Muscle of back (tissue), 3 donors: ENCODE measurements at regions not wholly inside any gene's neighbourhood (a gene's known extent, or its start where the extent isn't known, plus 50 kb on each side); places are given as distances from the start of the nearest gene placed in this dataset.
"Not testable (repeated sequence)": the region's sequence is repeated elsewhere in the genome, so short reads cannot be mapped to it uniquely, and the experiment has no call there.

ENCODE experiments used
- DNase-seq, 3 donors: peaks; one replicate each; pipeline versions ENCODE4 v3.0.0 to v3.0.0-alpha.2; 2013

- DNase-seq: not testable (repeated sequence)
Observed at GRCh38 chr9:25045469-25045868, 499.8 kb upstream of the IZUMO3 start.

GRCh38 chr9:25029743-25030142, 484.0 kb upstream of the IZUMO3 start:
- peak in 1 of 3 donors; percentile 1 for DNase-seq

GRCh38 chr9:25025686-25026085, 480.0 kb upstream of the IZUMO3 start:
- no peak for DNase-seq

GRCh38 chr9:25025156-25025555, 479.5 kb upstream of the IZUMO3 start:
- DNase-seq: no peak

- no peak for DNase-seq
Observed at GRCh38 chr9:25017779-25018178, 472.1 kb upstream of the IZUMO3 start.

GRCh38 chr9:25010027-25010662, 464.4 kb upstream of the IZUMO3 start:
- DNase-seq: no peak

GRCh38 chr9:25003686-25004085, 458.0 kb upstream of the IZUMO3 start:
- no peak for DNase-seq

GRCh38 chr9:24986331-24986730, 440.6 kb upstream of the IZUMO3 start:
- peak in 1 of 3 donors; percentile 15 for DNase-seq

- DNase-seq: not testable (repeated sequence)
Observed at GRCh38 chr9:24970780-24971179, 425.1 kb upstream of the IZUMO3 start.

- DNase-seq: peak in 1 of 3 donors; percentile 6
Observed at GRCh38 chr9:24961762-24962161, 416.1 kb upstream of the IZUMO3 start.

GRCh38 chr9:24953070-24953469, 407.4 kb upstream of the IZUMO3 start:
- DNase-seq: no peak

GRCh38 chr9:24939109-24939850, 393.6 kb upstream of the IZUMO3 start:
- no peak for DNase-seq

- DNase-seq: no peak
Observed at GRCh38 chr9:24936117-24936516, 390.4 kb upstream of the IZUMO3 start.

- DNase-seq: no peak
Observed at GRCh38 chr9:24932785-24933184, 387.1 kb upstream of the IZUMO3 start.

GRCh38 chr9:24931894-24932293, 386.2 kb upstream of the IZUMO3 start:
- no peak for DNase-seq

- no peak for DNase-seq
Observed at GRCh38 chr9:24912767-24913166, 367.1 kb upstream of the IZUMO3 start.

GRCh38 chr9:24901319-24901718, 355.6 kb upstream of the IZUMO3 start:
- no peak for DNase-seq

- DNase-seq: no peak
Observed at GRCh38 chr9:24900179-24900578, 354.5 kb upstream of the IZUMO3 start.

GRCh38 chr9:24899463-24899862, 353.8 kb upstream of the IZUMO3 start:
- DNase-seq: no peak

- DNase-seq: no peak
Observed at GRCh38 chr9:24897826-24898225, 352.1 kb upstream of the IZUMO3 start.

- no peak for DNase-seq
Observed at GRCh38 chr9:24881361-24881760, 335.7 kb upstream of the IZUMO3 start.

- DNase-seq: no peak
Observed at GRCh38 chr9:24879591-24879990, 333.9 kb upstream of the IZUMO3 start.

GRCh38 chr9:24856601-24857000, 310.9 kb upstream of the IZUMO3 start:
- not testable (repeated sequence) for DNase-seq
